AG09309 (cell line): ENCODE measurements at regions not wholly inside any gene's neighbourhood (a gene's known extent, or its start where the extent isn't known, plus 50 kb on each side); places are given as distances from the start of the nearest gene placed in this dataset.

Experiments
- DNase-seq: peaks from one replicate; pipeline ENCODE4 v3.0.0-alpha.2; 2010; ENCODE audit warnings: low read depth
- H3K4me3 ChIP-seq: 2 replicates; pipeline ENCODE4 v1.5.1; 2011; ENCODE audit warnings: mild to moderate bottlenecking, low read depth, low read length, moderate library complexity; ENCODE audit not compliant: control insufficient read depth
- CTCF ChIP-seq: IDR thresholded peaks from 2 replicates; pipeline ENCODE4 v1.5.1; 2011; ENCODE audit warnings: mild to moderate bottlenecking, low read depth, low read length, inconsistent platforms; ENCODE audit not compliant: insufficient read depth, control insufficient read depth; ENCODE audit errors: missing control alignments

GRCh38 chr5:143734456-143734780 is 77.5 kb upstream of the HMHB1 start:
- TF ChIP-seq CTCF = no peak
- no peak overlapping the region for H3K4me3 ChIP-seq
- DNase-seq = no peak

GRCh38 chr5:143733665-143734455 is 78.1 kb upstream of the HMHB1 start:
- DNase-seq = no peak
- no peak for TF ChIP-seq CTCF
- no peak overlapping the region for H3K4me3 ChIP-seq

- TF ChIP-seq CTCF = no peak
- H3K4me3 ChIP-seq = no peak overlapping the region
- no peak for DNase-seq
Measured at GRCh38 chr5:143732402-143732801, 79.6 kb upstream of the HMHB1 start.

GRCh38 chr5:143730112-143730801 is 81.7 kb upstream of the HMHB1 start:
- no peak for TF ChIP-seq CTCF
- no peak for DNase-seq
- no peak overlapping the region for H3K4me3 ChIP-seq

- no peak for DNase-seq
- no peak for TF ChIP-seq CTCF
- H3K4me3 ChIP-seq = no peak overlapping the region
Measured at GRCh38 chr5:143729334-143729946, 82.5 kb upstream of the HMHB1 start.

GRCh38 chr5:143723159-143723558 is 88.8 kb upstream of the HMHB1 start:
- no peak for DNase-seq
- no peak for TF ChIP-seq CTCF
- H3K4me3 ChIP-seq = no peak overlapping the region
